Liver (tissue), 7 donors: ENCODE measurements at regions not wholly inside any gene's neighbourhood (a gene's known extent, or its start where the extent isn't known, plus 50 kb on each side); places are given as distances from the start of the nearest gene placed in this dataset.

Experiments
- DNase-seq: peaks from one replicate; pipeline ENCODE4 v3.0.0-alpha.2; 2017; ENCODE audit warnings: low spot score
- H3K27ac ChIP-seq, 2 donors: one replicate each; pipeline ENCODE4 v1.7.0; 2013; ENCODE audit warnings: inconsistent platforms in 2 of 2, low read length in 2 of 2, control low read depth in 1 of 2, low read depth in 1 of 2, mild to moderate bottlenecking in 1 of 2
- H3K27me3 ChIP-seq, 4 donors: one replicate each; pipeline versions ENCODE4 v1.6.1 to v1.7.0; 2013; ENCODE audit warnings: low read length in 3 of 4, inconsistent platforms in 1 of 4, mild to moderate bottlenecking in 1 of 4, moderate library complexity in 1 of 4; ENCODE audit not compliant: control insufficient read depth in 4 of 4, insufficient read depth in 4 of 4
- H3K36me3 ChIP-seq, 4 donors: one replicate each; pipeline versions ENCODE4 v1.6.1 to v1.7.0; 2013; ENCODE audit warnings: low read length in 3 of 4, mild to moderate bottlenecking in 3 of 4, low read depth in 1 of 4, moderate library complexity in 1 of 4; ENCODE audit not compliant: control insufficient read depth in 4 of 4, insufficient read depth in 3 of 4
- H3K4me1 ChIP-seq, 4 donors: one replicate each; pipeline versions ENCODE4 v1.6.1 to v1.7.0; 2013; ENCODE audit warnings: low read length in 3 of 4, mild to moderate bottlenecking in 3 of 4, moderate library complexity in 1 of 4; ENCODE audit not compliant: control insufficient read depth in 4 of 4, insufficient read depth in 4 of 4
- H3K4me3 ChIP-seq, 3 donors: one replicate each; pipeline versions ENCODE4 v1.6.1 to v1.7.0; 2013; ENCODE audit warnings: low read length in 3 of 3, control low read depth in 1 of 3, low read depth in 1 of 3, mild to moderate bottlenecking in 1 of 3
- H3K9ac ChIP-seq, 2 donors: one replicate each; pipeline ENCODE4 v1.7.0; 2013; ENCODE audit warnings: low read length in 2 of 2, mild to moderate bottlenecking in 2 of 2, moderate library complexity in 2 of 2, control low read depth in 1 of 2, low read depth in 1 of 2
- H3K9me3 ChIP-seq, 4 donors: one replicate each; pipeline versions ENCODE4 v1.6.1 to v1.7.0; 2013; ENCODE audit warnings: low read length in 3 of 4; ENCODE audit not compliant: control insufficient read depth in 4 of 4
- FOXA1 ChIP-seq: IDR thresholded peaks from 2 replicates; pipeline ENCODE4 v1.6.1; 2016; ENCODE audit warnings: antibody characterized with exemption
- FOXA2 ChIP-seq: IDR thresholded peaks from 2 replicates; pipeline ENCODE4 v1.6.1; 2016; ENCODE audit warnings: antibody characterized with exemption
- GABPA ChIP-seq, 2 donors: IDR thresholded peaks in 1 of 2; conservative IDR thresholded peaks in 1 of 2; 2 replicates each; pipeline ENCODE4 v1.6.1; 2016; ENCODE audit warnings: antibody characterized with exemption in 2 of 2, mild to moderate bottlenecking in 1 of 2, moderate library complexity in 1 of 2
- HNF4G ChIP-seq: IDR thresholded peaks from 2 replicates; pipeline ENCODE4 v1.6.1; 2016; ENCODE audit warnings: antibody characterized with exemption
- NR2F2 ChIP-seq: IDR thresholded peaks from 2 replicates; pipeline ENCODE4 v1.6.1; 2016; ENCODE audit warnings: antibody characterized with exemption
- RAD21 ChIP-seq, 2 donors: IDR thresholded peaks; 2 replicates each; pipeline ENCODE4 v1.6.1; 2016; ENCODE audit warnings: antibody characterized with exemption in 2 of 2, mild to moderate bottlenecking in 2 of 2
- RXRA ChIP-seq, 2 donors: IDR thresholded peaks; 2 replicates each; pipeline ENCODE4 v1.6.1; 2017 to 2018; ENCODE audit warnings: antibody characterized with exemption in 2 of 2, mild to moderate bottlenecking in 1 of 2
- SP1 ChIP-seq: IDR thresholded peaks from 2 replicates; pipeline ENCODE4 v1.6.1; 2018; ENCODE audit warnings: antibody characterized with exemption, mild to moderate bottlenecking
- TAF1 ChIP-seq: conservative IDR thresholded peaks from 2 replicates; pipeline ENCODE4 v1.6.1; 2016; ENCODE audit warnings: antibody characterized with exemption, mild to moderate bottlenecking
- YY1 ChIP-seq: IDR thresholded peaks from 2 replicates; pipeline ENCODE4 v1.6.1; 2016; ENCODE audit warnings: antibody characterized with exemption, mild to moderate bottlenecking
- ZBTB33 ChIP-seq: IDR thresholded peaks from 2 replicates; pipeline ENCODE4 v1.6.1; 2016; ENCODE audit warnings: antibody characterized with exemption
- WGBS: extraction: QIAGEN DNeasy Blood & Tissue Kit; methylation state at CpG from one replicate; pipeline ENCODE4 v1.1.7; 2013; 5-methylcytosine and 5-hydroxymethylcytosine counted together
- donor health status: healthy.
- donor health status: healthy.
- donor health status: healthy.
- donor health status: healthy.

- Histone ChIP-seq H3K9ac (no peak overlapping the region), H3K9me3 (peaks cover 0 to 8% (median 3%) of the 10 kb centered on the region in 4 donors), H3K27me3 (no peaks in the 10 kb centered on the region), H3K36me3 (no peaks in the 10 kb centered on the region), H3K27ac (no peak overlapping the region), H3K4me1 (no peaks in the 10 kb centered on the region), H3K4me3 (no peak overlapping the region)
- no peak for DNase-seq
- no peak for TF ChIP-seq HNF4G
- TF ChIP-seq RXRA (IDR thresholded peaks at IDR 0.05), result no peak
- WGBS, result 85% methylated on average over 3 of the region's 3 CpGs
These were observed 198.8 kb upstream of the RGPD4 start for GRCh38 chr2:107627926-107628325.

GRCh38 chr2:107633580-107634147, 193.0 kb upstream of the RGPD4 start:
- Histone ChIP-seq H3K9ac (no peak overlapping the region), H3K36me3 (no peaks in the 10 kb centered on the region), H3K27ac (no peak overlapping the region), H3K9me3 (peaks cover 2 to 13% (median 5%) of the 10 kb centered on the region in 4 donors), H3K27me3 (no peaks in the 10 kb centered on the region), H3K4me3 (no peak overlapping the region), H3K4me1 (no peaks in the 10 kb centered on the region)
- WGBS, result 81% methylated on average over 3 of the region's 3 CpGs
- no peak for TF ChIP-seq TAF1
- no peak for TF ChIP-seq FOXA1
- no peak for TF ChIP-seq FOXA2
- TF ChIP-seq RAD21 (IDR thresholded peaks at IDR 0.05), result no peak
- no peak for TF ChIP-seq ZBTB33
- no peak for TF ChIP-seq YY1
- no peak for TF ChIP-seq GABPA (IDR thresholded peaks at IDR 0.05 in 1 of 2, conservative IDR thresholded peaks at IDR 0.05 in 1 of 2)
- DNase-seq, result no peak

- TF ChIP-seq NR2F2 (no peak), HNF4G (no peak), YY1 (no peak)
- WGBS, result 88% methylated on average over 1 of the region's 1 CpG
- peaks cover 2 to 13% (median 5%) of the 10 kb centered on the region in 4 donors for H3K9me3 ChIP-seq
- no peaks in the 10 kb centered on the region for H3K27me3 ChIP-seq
- H3K4me1 ChIP-seq, result no peaks in the 10 kb centered on the region
- H3K4me3 ChIP-seq, result no peak overlapping the region
- H3K9ac ChIP-seq, result no peak overlapping the region
- no peak overlapping the region for H3K27ac ChIP-seq
- no peaks in the 10 kb centered on the region for H3K36me3 ChIP-seq
- DNase-seq, result no peak
These were observed 192.5 kb upstream of the RGPD4 start for GRCh38 chr2:107634172-107634571.

GRCh38 chr2:107635883-107636282, 190.8 kb upstream of the RGPD4 start:
- peaks cover 2 to 13% (median 5%) of the 10 kb centered on the region in 4 donors for H3K9me3 ChIP-seq
- no peak overlapping the region for H3K27ac ChIP-seq
- no peak overlapping the region for H3K9ac ChIP-seq
- DNase-seq, result no peak
- H3K36me3 ChIP-seq, result no peaks in the 10 kb centered on the region
- no peak overlapping the region for H3K4me3 ChIP-seq
- 73% methylated on average over 3 of the region's 3 CpGs for WGBS
- no peaks in the 10 kb centered on the region for H3K27me3 ChIP-seq
- H3K4me1 ChIP-seq, result no peaks in the 10 kb centered on the region
- no peak for TF ChIP-seq NR2F2
- no peak for TF ChIP-seq SP1
- TF ChIP-seq FOXA2, result no peak
